ENCODE measurements at regions not wholly inside any gene's neighbourhood (a gene's known extent, or its start where the extent isn't known, plus 50 kb on each side); places are given as distances from the start of the nearest gene placed in this dataset.
A peak's percentile ranks its signal among the peaks of the same experiment; 100 is the strongest.

- no peak for TF ChIP-seq CTCF (IDR thresholded peaks at IDR 0.05)
- Histone ChIP-seq H2AFZ (peak overlapping the region; percentile 31), H3K27me3 (ENCODE audit: control insufficient read depth, insufficient read depth, low read length) (no peaks in the 10 kb centered on the region), H3K4me3 (ENCODE audit: low read depth, low read length) (no peak overlapping the region), H3K4me2 (ENCODE audit: low read length) (no peak overlapping the region), H3K4me1 (peaks cover 39% of the 10 kb centered on the region), H3K9ac (no peak overlapping the region), H3K36me3 (ENCODE audit: control insufficient read depth, insufficient read depth, low read length) (no peaks in the 10 kb centered on the region), H3K79me2 (no peaks in the 10 kb centered on the region), H3K9me3 (ENCODE audit: control insufficient read depth, low read length) (no peaks in the 10 kb centered on the region), H3K27ac (no peak overlapping the region)
Observed at GRCh38 chr5:52712354-52712753, 75.4 kb upstream of the ITGA1 start.

GRCh38 chr5:52725065-52725746 is 62.5 kb upstream of the ITGA1 start:
- Histone ChIP-seq H3K27me3 (ENCODE audit: control insufficient read depth, insufficient read depth, low read length) (no peaks in the 10 kb centered on the region), H3K36me3 (ENCODE audit: control insufficient read depth, insufficient read depth, low read length) (no peaks in the 10 kb centered on the region), H3K4me1 (peaks cover 45% of the 10 kb centered on the region), H2AFZ (peak overlapping the region; percentile 58), H3K9me3 (ENCODE audit: control insufficient read depth, low read length) (no peaks in the 10 kb centered on the region), H3K79me2 (no peaks in the 10 kb centered on the region), H3K4me2 (ENCODE audit: low read length) (peak overlapping the region; percentile 27), H3K27ac (peak overlapping the region; percentile 96), H3K9ac (no peak overlapping the region), H3K4me3 (ENCODE audit: low read depth, low read length) (no peak overlapping the region)
- no peak for TF ChIP-seq CTCF (IDR thresholded peaks at IDR 0.05)

- no peak for TF ChIP-seq CTCF (IDR thresholded peaks at IDR 0.05)
- Histone ChIP-seq H2AFZ (peak overlapping the region; percentile 2), H3K79me2 (no peaks in the 10 kb centered on the region), H3K4me1 (peaks cover 45% of the 10 kb centered on the region), H3K4me3 (ENCODE audit: low read depth, low read length) (no peak overlapping the region), H3K4me2 (ENCODE audit: low read length) (peak overlapping the region; percentile 17), H3K9me3 (ENCODE audit: control insufficient read depth, low read length) (no peaks in the 10 kb centered on the region), H3K27me3 (ENCODE audit: control insufficient read depth, insufficient read depth, low read length) (no peaks in the 10 kb centered on the region), H3K9ac (no peak overlapping the region), H3K27ac (peak overlapping the region; percentile 96), H3K36me3 (ENCODE audit: control insufficient read depth, insufficient read depth, low read length) (no peaks in the 10 kb centered on the region)
Observed at GRCh38 chr5:52725808-52726207, 61.9 kb upstream of the ITGA1 start.

GRCh38 chr5:52727020-52727419 is 60.7 kb upstream of the ITGA1 start:
- H2AFZ ChIP-seq: peak overlapping the region; percentile 13
- peak overlapping the region; percentile 96 for H3K27ac ChIP-seq
- peaks cover 45% of the 10 kb centered on the region for H3K4me1 ChIP-seq
- no peak overlapping the region for H3K9ac ChIP-seq
- H3K79me2 ChIP-seq: no peaks in the 10 kb centered on the region
- no peaks in the 10 kb centered on the region for H3K9me3 ChIP-seq (ENCODE audit: control insufficient read depth, low read length)
- no peaks in the 10 kb centered on the region for H3K36me3 ChIP-seq (ENCODE audit: control insufficient read depth, insufficient read depth, low read length)
- no peak overlapping the region for H3K4me3 ChIP-seq (ENCODE audit: low read depth, low read length)
- H3K27me3 ChIP-seq (ENCODE audit: control insufficient read depth, insufficient read depth, low read length): no peaks in the 10 kb centered on the region
- TF ChIP-seq CTCF (IDR thresholded peaks at IDR 0.05): no peak
- H3K4me2 ChIP-seq (ENCODE audit: low read length): no peak overlapping the region

- TF ChIP-seq CTCF (IDR thresholded peaks at IDR 0.05): no peak
- no peak overlapping the region for H3K9ac ChIP-seq
- H3K4me2 ChIP-seq (ENCODE audit: low read length): no peak overlapping the region
- no peaks in the 10 kb centered on the region for H3K79me2 ChIP-seq
- no peaks in the 10 kb centered on the region for H3K9me3 ChIP-seq (ENCODE audit: control insufficient read depth, low read length)
- H3K36me3 ChIP-seq (ENCODE audit: control insufficient read depth, insufficient read depth, low read length): no peaks in the 10 kb centered on the region
- no peaks in the 10 kb centered on the region for H3K27me3 ChIP-seq (ENCODE audit: control insufficient read depth, insufficient read depth, low read length)
- peak overlapping the region; percentile 44 for H2AFZ ChIP-seq
- peak overlapping the region; percentile 96 for H3K27ac ChIP-seq
- H3K4me1 ChIP-seq: peaks cover 45% of the 10 kb centered on the region
- no peak overlapping the region for H3K4me3 ChIP-seq (ENCODE audit: low read depth, low read length)
Observed at GRCh38 chr5:52727576-52727975, 60.1 kb upstream of the ITGA1 start.
